IPS-NIHi11 (cell line): ENCODE measurements at regions not wholly inside any gene's neighbourhood (a gene's known extent, or its start where the extent isn't known, plus 50 kb on each side); places are given as distances from the start of the nearest gene placed in this dataset.
"Not testable (repeated sequence)": the region's sequence is repeated elsewhere in the genome, so short reads cannot be mapped to it uniquely, and the experiment has no call there.

Experiments
- DNase-seq: peaks from one replicate; pipeline ENCODE4 v3.0.0; 2012; ENCODE audit warnings: mixed read lengths, low spot score

DNA sequence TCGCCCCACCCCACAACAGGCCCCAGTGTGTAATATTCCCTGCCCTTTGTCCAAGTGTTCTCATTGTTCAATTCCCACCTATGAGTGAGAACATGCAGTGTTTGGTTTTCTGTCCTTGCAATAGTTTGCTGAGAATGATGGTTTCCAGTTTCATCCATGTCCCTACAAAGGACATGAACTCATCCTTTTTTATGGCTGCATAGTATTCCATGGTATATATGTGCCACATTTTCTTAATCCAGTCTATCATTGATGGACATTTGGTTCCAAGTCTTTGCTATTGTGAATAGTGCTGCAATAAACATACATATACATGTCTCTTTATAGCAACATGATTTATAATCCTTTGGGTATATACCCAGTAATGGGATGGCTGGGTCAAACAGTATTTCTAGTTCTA lies 132.7 kb downstream of the SNX10 start:
- not testable (repeated sequence) for DNase-seq

- no peak for DNase-seq
These were observed 134.0 kb downstream of the SNX10 start for GRCh38 chr7:26425655-26426054.

GRCh38 chr7:26426096-26426495 lies 134.4 kb downstream of the SNX10 start:
- no peak for DNase-seq

DNA sequence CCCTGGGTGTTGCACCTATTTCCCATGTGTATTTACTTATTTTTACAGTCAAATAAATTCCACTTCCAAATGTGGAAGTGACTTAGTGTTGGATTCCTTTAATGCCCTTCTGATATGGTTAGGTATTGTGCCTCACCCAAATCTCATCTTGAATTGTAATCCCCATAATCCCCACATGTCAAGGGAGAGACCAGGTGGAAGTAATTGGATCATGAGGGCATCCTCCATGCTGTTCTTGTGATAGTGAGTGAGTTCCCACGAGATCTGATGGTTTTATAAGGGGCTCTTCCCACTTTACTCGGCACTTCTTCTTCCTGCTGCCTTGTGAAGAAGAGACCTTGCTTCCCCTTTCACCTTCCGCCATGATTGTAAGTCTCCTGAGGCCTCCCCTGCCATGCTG lies 136.9 kb downstream of the SNX10 start:
- no peak for DNase-seq

DNA sequence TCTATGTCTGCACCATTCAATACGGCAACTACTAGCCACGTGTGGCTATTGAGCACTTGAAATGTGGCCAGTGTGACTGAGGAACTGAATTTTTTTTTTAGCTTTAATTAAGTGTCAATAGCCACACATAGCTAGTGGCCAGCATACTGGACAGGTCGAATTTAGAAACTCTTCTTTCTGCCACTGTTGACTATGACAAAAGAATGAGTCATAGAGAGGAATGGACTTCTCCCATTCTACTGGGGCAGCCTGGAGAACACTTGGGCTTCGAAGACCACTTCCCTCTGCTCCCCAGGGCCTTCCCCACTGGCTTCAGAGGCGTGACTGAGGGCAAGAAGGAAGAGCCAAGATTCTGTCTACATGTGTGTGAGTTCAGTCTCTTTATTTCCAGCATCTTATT lies 137.5 kb downstream of the SNX10 start:
- DNase-seq, result no peak

DNA sequence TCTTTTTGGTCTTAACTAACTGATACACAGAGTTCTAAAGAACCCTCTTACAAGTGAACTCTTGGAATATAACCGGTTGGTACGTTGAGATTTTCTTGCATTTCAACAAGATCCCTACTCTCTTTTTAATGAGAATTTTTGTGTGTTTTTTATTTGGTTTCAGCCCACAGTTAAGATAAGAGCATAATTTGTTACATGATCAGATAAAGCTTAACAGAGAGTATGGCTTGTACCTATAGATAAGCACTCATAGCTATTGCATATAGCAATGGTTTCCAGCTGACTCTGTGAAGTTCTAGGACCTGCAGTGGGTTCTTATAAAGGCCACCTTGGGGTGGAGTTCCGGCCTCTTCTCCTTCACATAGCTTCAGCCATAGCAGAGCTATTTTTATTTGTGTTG lies 143.3 kb downstream of the SNX10 start:
- DNase-seq, result no peak

DNA sequence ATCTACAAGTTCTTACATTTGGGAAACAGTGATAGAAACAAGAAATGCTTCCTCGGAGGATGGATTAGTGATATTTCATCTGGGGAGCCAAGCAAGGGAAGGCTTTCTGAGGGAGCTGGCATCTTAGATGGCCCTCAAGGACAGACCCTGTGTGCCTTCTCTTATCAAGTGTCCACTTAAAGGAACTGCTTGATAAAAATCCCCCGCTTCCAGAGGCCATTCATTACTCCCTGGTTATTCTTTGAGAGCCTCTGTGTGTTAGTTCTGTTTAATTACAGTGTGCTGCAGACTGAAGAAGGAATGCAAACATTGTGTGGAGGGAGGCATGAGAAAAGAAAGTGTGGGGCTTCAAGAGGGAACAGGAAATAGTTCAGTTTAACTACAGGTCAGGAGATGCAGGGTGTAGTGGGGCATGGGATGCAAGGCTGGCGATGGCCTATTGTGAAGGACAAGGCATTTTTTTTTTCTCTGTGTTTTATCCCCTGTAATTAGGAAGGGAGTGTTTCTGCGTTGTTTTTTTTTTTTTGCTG lies 145.4 kb downstream of the SNX10 start:
- DNase-seq, result no peak

GRCh38 chr7:26438078-26438477 lies 146.4 kb downstream of the SNX10 start:
- DNase-seq, result no peak

DNA sequence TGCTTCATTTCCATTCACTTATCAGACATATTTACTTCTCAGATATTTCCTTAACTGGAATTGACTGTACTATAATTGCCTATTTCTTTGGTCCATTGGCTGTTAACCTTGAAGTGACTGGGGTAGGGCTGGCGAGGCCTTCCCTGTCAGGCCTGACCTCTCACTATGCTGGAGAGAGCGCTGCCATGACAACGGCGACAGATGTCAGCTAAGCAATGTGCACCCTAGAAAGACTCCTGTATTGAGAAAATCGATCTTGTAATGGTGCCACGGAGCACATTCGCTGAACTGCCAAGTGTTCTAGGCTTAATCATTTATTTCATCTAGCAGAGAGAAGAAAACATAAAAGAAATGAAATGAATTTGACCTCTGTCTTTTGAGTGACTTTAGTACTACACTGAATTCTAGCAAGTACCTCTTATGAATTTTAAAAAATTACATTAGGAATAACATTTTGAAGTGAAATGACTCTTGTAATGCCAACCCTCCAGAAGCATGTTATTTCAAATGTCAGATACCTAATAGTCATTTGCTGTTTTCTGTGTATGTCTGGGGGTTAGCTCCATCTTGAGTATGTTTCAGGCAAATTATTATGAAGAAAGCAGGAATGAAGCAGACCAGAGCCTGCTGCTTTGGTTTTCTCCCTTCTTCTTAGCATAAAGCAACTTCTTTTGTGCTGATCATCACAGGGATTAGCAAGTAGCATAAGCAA lies 148.0 kb downstream of the SNX10 start:
- no peak for DNase-seq

DNA sequence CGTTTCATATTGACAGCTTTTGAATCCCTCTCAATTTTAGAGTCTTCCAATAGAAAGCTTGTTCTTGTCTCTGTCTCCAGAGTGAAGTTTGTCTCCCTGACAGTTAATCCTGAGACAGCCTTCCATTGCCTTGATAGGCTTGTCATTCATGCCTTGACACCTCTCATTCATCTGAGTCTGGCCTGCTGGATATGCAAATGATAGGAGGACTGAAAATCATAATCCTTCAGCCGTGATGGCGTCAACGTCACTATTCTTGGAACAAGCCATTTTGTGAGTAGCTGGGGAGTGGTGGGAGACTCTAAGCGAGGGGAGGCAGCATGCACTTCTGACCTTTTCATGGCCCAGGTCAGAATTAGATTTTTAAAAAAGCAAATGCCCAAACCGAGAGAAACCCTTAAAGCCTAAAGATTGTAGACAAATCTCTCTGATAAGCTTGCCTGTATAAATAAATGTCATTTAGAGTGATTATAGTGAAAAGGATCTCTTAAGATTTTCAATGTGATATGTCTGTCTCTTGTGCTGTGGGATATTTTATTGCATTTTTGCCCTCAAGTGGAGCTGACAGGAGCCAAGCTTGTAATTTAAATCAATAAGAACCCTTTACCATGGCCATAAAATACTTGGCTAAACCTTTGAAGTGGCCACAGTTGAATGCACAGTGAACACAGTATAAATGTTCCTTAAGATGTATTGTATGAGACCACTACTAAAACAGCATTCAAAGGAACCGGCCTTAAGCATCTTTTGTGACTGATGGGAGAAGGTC lies 148.8 kb downstream of the SNX10 start:
- DNase-seq, result no peak

- peak; percentile 31 for DNase-seq
These were observed 149.4 kb downstream of the SNX10 start for GRCh38 chr7:26441002-26441521.

GRCh38 chr7:26441611-26442277 lies 150.1 kb downstream of the SNX10 start:
- DNase-seq, result peak; percentile 19

GRCh38 chr7:26443006-26443405 lies 151.3 kb downstream of the SNX10 start:
- no peak for DNase-seq

- DNase-seq, result no peak
These were observed 152.1 kb downstream of the SNX10 start for GRCh38 chr7:26443751-26444150.

DNA sequence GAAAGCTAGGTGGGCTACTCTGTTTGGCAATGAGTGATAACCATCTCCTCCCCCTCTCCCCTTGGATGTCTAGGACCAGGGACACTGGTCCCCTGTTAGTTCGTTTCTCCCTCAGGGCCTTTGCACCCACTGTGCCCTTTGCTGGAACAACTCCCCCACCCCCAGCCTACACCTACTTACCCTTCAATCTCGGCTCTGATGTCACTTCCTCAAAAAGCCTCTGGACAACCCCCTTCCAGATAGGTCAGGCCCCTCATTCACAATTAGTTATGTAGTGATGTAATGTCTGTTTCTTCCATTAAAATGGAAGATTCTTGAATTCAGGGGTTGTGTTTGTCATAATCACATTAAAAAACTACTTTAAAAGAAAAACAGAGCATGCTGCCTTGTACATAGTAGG lies 152.9 kb downstream of the SNX10 start:
- no peak for DNase-seq

GRCh38 chr7:26447116-26447515 lies 155.5 kb downstream of the SNX10 start:
- no peak for DNase-seq

DNA sequence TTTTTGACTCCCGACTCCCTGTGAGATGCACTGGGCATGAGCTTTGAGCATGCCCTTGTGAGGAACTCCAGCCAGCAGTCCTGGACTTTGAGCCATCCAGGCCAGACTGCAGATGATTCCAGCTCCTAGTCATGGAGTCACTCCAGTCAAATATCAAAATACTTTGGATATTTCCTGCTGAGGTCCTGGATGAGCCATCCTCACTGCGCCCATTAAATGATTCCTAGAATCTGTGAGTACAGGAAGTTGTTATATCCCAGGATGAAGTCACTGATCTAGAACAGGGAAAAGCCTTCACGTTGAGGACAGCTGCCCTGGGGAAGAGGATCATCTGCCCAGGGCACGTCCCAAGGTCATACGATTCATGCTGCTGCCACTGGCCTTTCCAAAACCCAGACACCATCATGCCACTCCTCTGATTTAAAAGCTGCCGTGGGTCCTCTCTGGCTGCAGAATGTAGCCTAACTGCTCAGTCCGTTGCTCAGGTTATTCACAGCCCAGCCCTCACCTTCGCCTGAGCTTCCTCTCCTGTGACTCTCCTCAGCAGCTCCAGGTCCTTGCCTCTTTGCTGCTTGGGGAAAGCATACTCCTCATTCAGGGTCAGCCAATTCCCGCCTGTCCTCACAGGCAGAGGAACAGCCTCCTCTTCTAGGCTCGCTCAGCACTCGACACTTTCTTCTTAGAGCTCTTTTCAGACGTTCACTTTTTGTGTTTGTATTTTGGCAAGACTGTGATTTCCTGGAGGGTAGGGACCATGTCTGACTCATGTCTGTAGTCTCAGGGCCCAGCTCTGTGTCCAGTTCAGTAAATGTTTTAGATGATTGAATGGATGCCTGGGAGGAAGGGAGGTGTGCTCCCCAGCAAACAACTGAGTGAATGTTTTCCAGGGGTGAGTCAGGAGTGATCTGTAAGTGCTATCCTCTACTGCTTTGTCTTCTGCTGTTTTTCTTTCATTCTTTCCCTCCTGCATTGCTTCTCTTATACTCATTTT lies 157.8 kb downstream of the SNX10 start:
- no peak for DNase-seq

DNA sequence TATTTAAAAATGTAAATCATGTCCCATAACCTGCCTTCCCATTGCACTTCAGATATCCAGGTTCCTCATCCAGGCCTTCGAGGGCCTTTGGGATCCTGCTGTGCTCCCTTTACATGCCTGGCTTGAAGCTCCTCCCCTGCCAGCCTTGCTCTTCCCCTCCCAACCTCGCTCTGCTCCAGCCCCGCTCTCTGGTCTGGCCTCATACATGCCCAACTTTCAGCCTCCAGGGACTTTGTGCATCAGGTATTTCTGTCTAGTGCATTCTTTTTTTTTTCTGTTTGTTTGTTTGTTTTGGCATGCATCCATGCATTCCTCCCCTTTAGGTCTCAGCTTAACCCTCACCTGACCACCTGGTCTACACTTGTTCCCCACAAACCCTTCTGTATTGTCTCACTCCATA lies 160.3 kb downstream of the SNX10 start:
- DNase-seq, result peak; percentile 69

GRCh38 chr7:26454180-26454579 lies 162.5 kb downstream of the SNX10 start:
- DNase-seq, result no peak

GRCh38 chr7:26457696-26458327 lies 166.2 kb downstream of the SNX10 start:
- no peak for DNase-seq
